ENCODE measurements at regions not wholly inside any gene's neighbourhood (a gene's known extent, or its start where the extent isn't known, plus 50 kb on each side); places are given as distances from the start of the nearest gene placed in this dataset.

GRCh38 chr3:68631850-68632545, 300.3 kb downstream of the TAFA4 start:
- TF ChIP-seq CTCF (IDR thresholded peaks at IDR 0.05; ENCODE audit: low read depth, low read length, missing control alignments), result no peak
- H3K4me3 ChIP-seq (replicated peaks; ENCODE audit: low read depth, low read length), result no peak overlapping the region
- no peak for DNase-seq (ENCODE audit: extremely low read depth, low read depth)

GRCh38 chr3:68620211-68620610, 312.1 kb downstream of the TAFA4 start:
- no peak for DNase-seq (ENCODE audit: extremely low read depth, low read depth)
- TF ChIP-seq CTCF (IDR thresholded peaks at IDR 0.05; ENCODE audit: low read depth, low read length, missing control alignments), result no peak
- no peak overlapping the region for H3K4me3 ChIP-seq (replicated peaks; ENCODE audit: low read depth, low read length)

GRCh38 chr3:68614087-68614486, 318.3 kb downstream of the TAFA4 start:
- no peak for TF ChIP-seq CTCF (IDR thresholded peaks at IDR 0.05; ENCODE audit: low read depth, low read length, missing control alignments)
- no peak overlapping the region for H3K4me3 ChIP-seq (replicated peaks; ENCODE audit: low read depth, low read length)
- DNase-seq (ENCODE audit: extremely low read depth, low read depth), result no peak

- no peak for TF ChIP-seq CTCF (IDR thresholded peaks at IDR 0.05; ENCODE audit: low read depth, low read length, missing control alignments)
- no peak overlapping the region for H3K4me3 ChIP-seq (replicated peaks; ENCODE audit: low read depth, low read length)
- DNase-seq (ENCODE audit: extremely low read depth, low read depth), result no peak
Measured at GRCh38 chr3:68571321-68571720, 361.0 kb downstream of the TAFA4 start.

GRCh38 chr3:68560728-68561127, 371.6 kb downstream of the TAFA4 start:
- TF ChIP-seq CTCF (IDR thresholded peaks at IDR 0.05; ENCODE audit: low read depth, low read length, missing control alignments), result no peak
- DNase-seq (ENCODE audit: extremely low read depth, low read depth), result no peak
- no peak overlapping the region for H3K4me3 ChIP-seq (replicated peaks; ENCODE audit: low read depth, low read length)

GRCh38 chr3:68535782-68536181, 396.6 kb downstream of the TAFA4 start:
- TF ChIP-seq CTCF (IDR thresholded peaks at IDR 0.05; ENCODE audit: low read depth, low read length, missing control alignments), result no peak
- no peak for DNase-seq (ENCODE audit: extremely low read depth, low read depth)
- no peak overlapping the region for H3K4me3 ChIP-seq (replicated peaks; ENCODE audit: low read depth, low read length)

- H3K4me3 ChIP-seq (replicated peaks; ENCODE audit: low read depth, low read length), result no peak overlapping the region
- TF ChIP-seq CTCF (IDR thresholded peaks at IDR 0.05; ENCODE audit: low read depth, low read length, missing control alignments), result no peak
- no peak for DNase-seq (ENCODE audit: extremely low read depth, low read depth)
Measured at GRCh38 chr3:68523330-68523729, 409.0 kb downstream of the TAFA4 start.

Data from HFF-Myc (cell line).